ENCODE measurements at regions not wholly inside any gene's neighbourhood (a gene's known extent, or its start where the extent isn't known, plus 50 kb on each side); places are given as distances from the start of the nearest gene placed in this dataset.
"Not testable (repeated sequence)": the region's sequence is repeated elsewhere in the genome, so short reads cannot be mapped to it uniquely, and the experiment has no call there.

DNA sequence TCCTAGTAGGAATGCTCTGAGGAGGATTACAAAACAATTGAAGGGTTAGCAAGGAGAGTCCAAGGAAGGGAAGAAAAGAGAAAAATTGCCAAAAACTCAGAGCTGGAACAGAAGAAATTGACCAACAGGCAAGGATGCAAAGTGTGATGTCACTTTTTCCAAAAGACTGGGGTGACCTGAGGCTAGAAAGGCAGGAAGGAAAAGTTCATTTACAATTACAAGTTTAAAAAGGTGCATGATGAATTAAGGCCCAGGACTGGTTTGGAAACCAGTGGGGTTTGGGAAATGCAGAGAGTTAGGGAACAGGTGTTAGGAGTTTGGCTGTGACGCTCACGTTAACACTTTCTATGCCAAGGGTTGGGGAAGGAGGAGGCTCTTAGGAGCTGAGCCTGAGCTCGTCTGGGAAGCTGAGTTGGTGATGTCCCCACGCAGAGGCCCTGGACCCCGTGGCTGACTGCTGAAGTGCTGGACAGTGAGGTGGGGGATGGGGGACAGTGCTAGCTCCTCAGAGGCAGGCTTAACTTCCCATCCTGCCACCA lies 92.6 kb upstream of the PODXL start:
- no peak for TF ChIP-seq EZH2 (IDR thresholded peaks at IDR 0.05)
- no peak for TF ChIP-seq FOXP2 (optimal IDR thresholded peaks at IDR 0.05; ENCODE audit: control extremely low read depth, extremely low read length, insufficient read depth)
- TF ChIP-seq POLR2AphosphoS5 (IDR thresholded peaks at IDR 0.05; ENCODE audit: borderline replicate concordance, low read depth, low read length): no peak
- Histone ChIP-seq H3K9ac (ENCODE audit: insufficient read length) (no peak overlapping the region), H3K9me3 (ENCODE audit: low read depth, low read length) (no peaks in the 10 kb centered on the region), H3K36me3 (ENCODE audit: insufficient read depth, low read length) (no peaks in the 10 kb centered on the region), H3K27ac (no peak overlapping the region), H3K4me3 (no peak overlapping the region)
- DNase-seq (ENCODE audit: low read depth, low spot score): no peak

DNA sequence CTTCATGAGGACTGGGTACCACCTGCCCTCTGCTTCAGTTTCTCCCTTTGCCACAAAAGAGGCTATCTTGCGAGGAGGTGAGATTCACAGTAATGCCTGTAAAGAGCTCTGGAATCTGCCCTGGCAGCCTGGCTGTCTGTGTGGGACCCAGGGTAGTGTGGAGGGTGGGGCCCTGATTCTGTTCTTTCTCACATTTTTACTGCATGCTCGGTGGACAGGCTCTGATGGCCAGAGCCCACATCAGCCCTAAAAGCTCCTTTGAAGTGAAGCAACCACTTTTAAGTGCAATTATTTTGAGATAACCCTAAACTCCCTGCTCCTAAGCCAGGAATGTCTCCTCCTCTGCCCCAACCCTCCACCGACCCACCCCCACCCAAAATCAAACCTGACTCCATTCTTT lies 92.1 kb upstream of the PODXL start:
- no peak overlapping the region for H3K27ac ChIP-seq
- no peak for TF ChIP-seq FOXP2 (optimal IDR thresholded peaks at IDR 0.05; ENCODE audit: control extremely low read depth, extremely low read length, insufficient read depth)
- TF ChIP-seq EZH2 (IDR thresholded peaks at IDR 0.05): no peak
- TF ChIP-seq POLR2AphosphoS5 (IDR thresholded peaks at IDR 0.05; ENCODE audit: borderline replicate concordance, low read depth, low read length): no peak
- no peak for DNase-seq (ENCODE audit: low read depth, low spot score)

DNA sequence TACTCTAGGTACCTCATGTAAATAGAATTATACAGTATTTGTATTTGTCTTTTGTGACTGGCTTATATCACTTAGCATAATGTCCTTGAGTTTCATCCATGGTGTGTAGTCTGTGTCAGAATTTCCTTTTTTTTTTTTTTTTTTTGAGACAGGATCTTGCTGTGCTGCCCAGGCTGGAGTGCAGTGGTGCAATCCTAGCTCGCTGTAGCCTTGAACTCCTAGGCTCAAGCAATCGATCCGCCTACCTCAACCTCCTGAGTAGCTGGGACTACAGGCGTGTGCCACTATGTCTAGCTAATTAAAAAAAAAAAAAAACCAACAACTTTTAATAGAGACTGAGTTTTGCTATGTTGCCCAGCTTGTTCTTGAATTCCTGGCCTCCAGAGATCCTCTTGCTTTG lies 89.8 kb upstream of the PODXL start:
- H3K9me3 ChIP-seq (ENCODE audit: low read depth, low read length): no peaks in the 10 kb centered on the region
- H3K36me3 ChIP-seq (ENCODE audit: insufficient read depth, low read length): no peaks in the 10 kb centered on the region
- no peak overlapping the region for H3K4me3 ChIP-seq
- no peak overlapping the region for H3K9ac ChIP-seq (ENCODE audit: insufficient read length)
- H3K27ac ChIP-seq: no peak overlapping the region
- no peak for DNase-seq (ENCODE audit: low read depth, low spot score)
- no peak for TF ChIP-seq EZH2 (IDR thresholded peaks at IDR 0.05)
- no peak for TF ChIP-seq FOXP2 (optimal IDR thresholded peaks at IDR 0.05; ENCODE audit: control extremely low read depth, extremely low read length, insufficient read depth)
- TF ChIP-seq POLR2AphosphoS5 (IDR thresholded peaks at IDR 0.05; ENCODE audit: borderline replicate concordance, low read depth, low read length): no peak

More for the DNA sequence above, 92.1 kb upstream of the PODXL start:
- Histone ChIP-seq H3K9ac (ENCODE audit: insufficient read length) (no peak overlapping the region), H3K4me3 (no peak overlapping the region), H3K9me3 (ENCODE audit: low read depth, low read length) (no peaks in the 10 kb centered on the region), H3K36me3 (ENCODE audit: insufficient read depth, low read length) (no peaks in the 10 kb centered on the region)

DNA sequence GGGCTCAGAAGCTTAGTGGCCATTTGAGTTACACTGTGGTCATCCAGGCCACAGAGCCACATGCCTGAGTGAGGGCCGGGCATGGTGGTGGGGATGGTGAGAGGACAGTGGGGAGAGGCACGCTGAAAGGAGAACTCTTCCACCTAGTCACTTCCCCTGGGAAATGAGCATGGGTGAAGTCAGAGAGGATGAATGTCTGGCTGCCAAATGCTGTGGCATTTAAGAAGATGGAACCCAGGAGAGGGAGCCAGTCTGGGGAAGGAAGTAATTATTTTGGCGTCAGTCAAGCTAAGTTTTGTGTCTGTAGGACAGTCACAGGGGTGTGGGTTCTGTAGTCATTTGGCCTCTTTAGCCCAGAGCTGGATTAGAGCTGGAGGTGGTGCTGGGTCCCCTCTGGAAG lies 86.0 kb upstream of the PODXL start:
- Histone ChIP-seq H3K9me3 (ENCODE audit: low read depth, low read length) (no peaks in the 10 kb centered on the region), H3K36me3 (ENCODE audit: insufficient read depth, low read length) (no peaks in the 10 kb centered on the region), H3K4me3 (no peak overlapping the region), H3K27ac (no peak overlapping the region), H3K9ac (ENCODE audit: insufficient read length) (no peak overlapping the region)
- TF ChIP-seq FOXP2 (optimal IDR thresholded peaks at IDR 0.05; ENCODE audit: control extremely low read depth, extremely low read length, insufficient read depth): no peak
- no peak for DNase-seq (ENCODE audit: low read depth, low spot score)

- Histone ChIP-seq H3K27ac (no peak overlapping the region), H3K9ac (ENCODE audit: insufficient read length) (no peak overlapping the region), H3K36me3 (ENCODE audit: insufficient read depth, low read length) (no peaks in the 10 kb centered on the region), H3K4me3 (no peak overlapping the region), H3K9me3 (ENCODE audit: low read depth, low read length) (no peaks in the 10 kb centered on the region)
- TF ChIP-seq POLR2AphosphoS5 (IDR thresholded peaks at IDR 0.05; ENCODE audit: borderline replicate concordance, low read depth, low read length): no peak
- no peak for TF ChIP-seq EZH2 (IDR thresholded peaks at IDR 0.05)
- TF ChIP-seq FOXP2 (optimal IDR thresholded peaks at IDR 0.05; ENCODE audit: control extremely low read depth, extremely low read length, insufficient read depth): no peak
- no peak for DNase-seq (ENCODE audit: low read depth, low spot score)
Observed at GRCh38 chr7:131640686-131641085, 84.3 kb upstream of the PODXL start.

DNA sequence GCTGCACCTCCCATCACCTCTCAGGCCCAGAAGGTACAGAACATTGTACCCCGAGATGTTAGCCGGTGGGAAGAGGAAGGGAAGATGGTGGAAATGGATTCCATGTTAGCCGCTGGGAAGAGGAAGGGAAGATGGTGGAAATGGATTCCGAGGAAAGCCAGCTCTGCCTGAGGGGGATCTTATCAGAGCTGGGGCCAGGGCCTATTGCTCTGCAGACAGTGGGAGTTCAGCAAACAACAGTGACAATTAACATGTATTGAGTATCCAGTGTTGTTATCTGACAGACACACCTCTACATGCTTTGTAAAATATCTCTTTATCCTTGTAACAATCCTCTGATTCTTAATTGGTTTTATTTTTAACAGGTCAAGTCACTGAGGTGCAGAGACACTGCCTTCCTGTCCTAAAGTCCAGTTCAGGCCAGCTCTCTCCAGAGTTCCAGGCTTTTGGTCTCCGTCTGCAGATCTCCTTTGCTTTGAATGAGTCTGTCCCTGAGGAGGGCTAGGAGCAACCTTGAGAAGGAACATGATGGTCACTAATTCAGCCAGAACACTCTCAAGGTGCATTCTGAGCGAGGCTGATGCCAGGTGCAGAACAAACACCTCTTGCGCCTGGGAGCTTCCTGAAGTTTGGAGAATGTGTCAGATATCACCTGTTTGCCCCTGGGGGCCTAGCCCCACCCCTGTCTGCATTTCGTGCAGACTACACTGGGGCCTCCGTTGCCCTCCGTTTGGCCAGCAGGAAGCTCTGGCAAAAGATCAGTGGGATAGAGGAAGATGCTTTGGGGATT lies 82.4 kb upstream of the PODXL start:
- H3K27ac ChIP-seq: no peak overlapping the region
- H3K4me3 ChIP-seq: no peak overlapping the region
- no peaks in the 10 kb centered on the region for H3K36me3 ChIP-seq (ENCODE audit: insufficient read depth, low read length)
- TF ChIP-seq POLR2AphosphoS5 (IDR thresholded peaks at IDR 0.05; ENCODE audit: borderline replicate concordance, low read depth, low read length): no peak
- TF ChIP-seq FOXP2 (optimal IDR thresholded peaks at IDR 0.05; ENCODE audit: control extremely low read depth, extremely low read length, insufficient read depth): no peak
- no peak for TF ChIP-seq EZH2 (IDR thresholded peaks at IDR 0.05)
- H3K9ac ChIP-seq (ENCODE audit: insufficient read length): no peak overlapping the region
- no peaks in the 10 kb centered on the region for H3K9me3 ChIP-seq (ENCODE audit: low read depth, low read length)
- no peak for DNase-seq (ENCODE audit: low read depth, low spot score)

DNA sequence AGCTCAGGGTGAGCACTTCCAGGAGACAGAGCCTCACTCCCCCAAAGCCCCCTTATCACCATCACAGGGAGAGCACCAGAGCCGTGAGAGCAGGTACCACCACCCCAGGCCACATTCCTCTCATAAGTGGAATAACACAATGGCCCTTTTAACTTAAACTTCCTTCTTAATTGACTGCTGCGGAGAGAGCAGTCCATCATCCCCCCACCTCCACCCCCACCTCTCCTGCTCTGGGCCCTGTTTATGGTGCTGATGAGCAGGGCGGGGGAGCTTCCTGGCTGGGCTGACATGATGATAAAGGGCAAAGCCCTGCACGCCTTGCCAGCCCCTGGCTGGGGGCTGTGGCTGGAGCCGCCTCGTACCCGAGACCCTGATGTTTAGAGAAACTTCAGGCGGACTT lies 81.4 kb upstream of the PODXL start:
- H3K4me3 ChIP-seq: no peak overlapping the region
- TF ChIP-seq EZH2 (IDR thresholded peaks at IDR 0.05): no peak
- H3K9me3 ChIP-seq (ENCODE audit: low read depth, low read length): no peaks in the 10 kb centered on the region
- no peaks in the 10 kb centered on the region for H3K36me3 ChIP-seq (ENCODE audit: insufficient read depth, low read length)
- H3K27ac ChIP-seq: no peak overlapping the region
- H3K9ac ChIP-seq (ENCODE audit: insufficient read length): no peak overlapping the region
- no peak for DNase-seq (ENCODE audit: low read depth, low spot score)

- H3K36me3 ChIP-seq (ENCODE audit: insufficient read depth, low read length): no peaks in the 10 kb centered on the region
- DNase-seq (ENCODE audit: low read depth, low spot score): no peak
- H3K9me3 ChIP-seq (ENCODE audit: low read depth, low read length): no peaks in the 10 kb centered on the region
- no peak overlapping the region for H3K4me3 ChIP-seq
- H3K9ac ChIP-seq (ENCODE audit: insufficient read length): no peak overlapping the region
- no peak overlapping the region for H3K27ac ChIP-seq
- TF ChIP-seq POLR2AphosphoS5 (IDR thresholded peaks at IDR 0.05; ENCODE audit: borderline replicate concordance, low read depth, low read length): no peak
- no peak for TF ChIP-seq EZH2 (IDR thresholded peaks at IDR 0.05)
Observed at GRCh38 chr7:131636092-131636491, 79.7 kb upstream of the PODXL start.

DNA sequence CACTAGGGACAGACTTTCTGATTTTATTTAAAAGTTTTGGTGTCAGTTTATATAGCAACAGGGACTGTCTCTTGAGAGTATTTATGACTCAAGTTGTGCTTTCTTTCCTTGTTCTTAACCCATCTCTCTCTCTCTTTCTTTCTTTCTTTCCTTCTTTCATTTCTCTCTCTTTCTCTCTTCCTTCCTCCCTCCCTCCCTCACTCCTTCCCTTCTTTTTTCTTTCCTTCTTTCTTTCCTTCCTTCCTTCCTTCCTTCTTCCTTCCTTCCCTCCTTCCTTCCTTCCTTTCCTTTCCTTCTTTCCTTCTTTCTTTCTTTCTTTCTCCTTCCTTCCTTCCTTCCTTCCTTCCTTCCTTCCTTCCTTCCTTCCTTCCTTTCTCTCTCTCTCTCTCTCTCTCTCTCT lies 77.8 kb upstream of the PODXL start:
- not testable (repeated sequence) for H3K9me3 ChIP-seq (ENCODE audit: low read depth, low read length); H3K36me3 ChIP-seq (ENCODE audit: insufficient read depth, low read length); DNase-seq (ENCODE audit: low read depth, low spot score)
- peak overlapping the region; percentile 34; the same call in 1 of the 2 replicates for H3K4me3 ChIP-seq
- peak overlapping the region; percentile 96 for H3K27ac ChIP-seq
- peak overlapping the region; percentile 34 for H3K9ac ChIP-seq (ENCODE audit: insufficient read length)
